Retinal pigment epithelial cell (primary cell): ENCODE measurements at regions not wholly inside any gene's neighbourhood (a gene's known extent, or its start where the extent isn't known, plus 50 kb on each side); places are given as distances from the start of the nearest gene placed in this dataset.

Experiments used
- DNase-seq: peaks from one replicate; pipeline ENCODE4 v3.0.0-alpha.2; 2010; ENCODE audit warnings: low read depth
- H3K4me3 ChIP-seq: 2 replicates; pipeline ENCODE4 v1.5.1; 2011; ENCODE audit warnings: mild to moderate bottlenecking, low read length, control low read depth, moderate library complexity
- TF ChIP-seq, protein P1 (sequence below): conservative IDR thresholded peaks from 2 replicates; pipeline ENCODE4 v1.5.1; 2011; ENCODE audit warnings: low read depth, low read length, control low read depth, inconsistent platforms

DNA sequence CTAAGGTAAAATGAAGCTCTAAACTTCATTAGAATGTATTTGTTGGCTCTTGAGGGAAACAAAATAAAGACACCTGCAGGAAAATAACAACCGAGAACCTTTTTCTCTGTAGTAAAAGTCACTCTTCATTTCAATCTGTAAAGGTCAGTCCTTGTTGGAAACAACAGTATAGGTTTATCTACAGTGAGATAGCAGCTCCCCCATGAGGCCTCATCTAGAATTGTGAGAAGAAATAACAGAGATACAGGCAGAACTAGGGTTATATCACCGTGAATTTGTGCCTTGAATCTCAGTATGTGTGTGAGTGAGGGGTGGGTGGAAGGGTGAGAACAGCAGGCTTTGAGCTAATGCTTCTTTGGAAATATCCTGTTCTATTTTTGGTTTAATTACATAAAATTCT is 107.8 kb upstream of the FMR1 start:
- no peak for DNase-seq
- H3K4me3 ChIP-seq, result no peak overlapping the region
- TF ChIP-seq, protein P1, sequence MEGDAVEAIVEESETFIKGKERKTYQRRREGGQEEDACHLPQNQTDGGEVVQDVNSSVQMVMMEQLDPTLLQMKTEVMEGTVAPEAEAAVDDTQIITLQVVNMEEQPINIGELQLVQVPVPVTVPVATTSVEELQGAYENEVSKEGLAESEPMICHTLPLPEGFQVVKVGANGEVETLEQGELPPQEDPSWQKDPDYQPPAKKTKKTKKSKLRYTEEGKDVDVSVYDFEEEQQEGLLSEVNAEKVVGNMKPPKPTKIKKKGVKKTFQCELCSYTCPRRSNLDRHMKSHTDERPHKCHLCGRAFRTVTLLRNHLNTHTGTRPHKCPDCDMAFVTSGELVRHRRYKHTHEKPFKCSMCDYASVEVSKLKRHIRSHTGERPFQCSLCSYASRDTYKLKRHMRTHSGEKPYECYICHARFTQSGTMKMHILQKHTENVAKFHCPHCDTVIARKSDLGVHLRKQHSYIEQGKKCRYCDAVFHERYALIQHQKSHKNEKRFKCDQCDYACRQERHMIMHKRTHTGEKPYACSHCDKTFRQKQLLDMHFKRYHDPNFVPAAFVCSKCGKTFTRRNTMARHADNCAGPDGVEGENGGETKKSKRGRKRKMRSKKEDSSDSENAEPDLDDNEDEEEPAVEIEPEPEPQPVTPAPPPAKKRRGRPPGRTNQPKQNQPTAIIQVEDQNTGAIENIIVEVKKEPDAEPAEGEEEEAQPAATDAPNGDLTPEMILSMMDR, result peak; percentile 47

DNA sequence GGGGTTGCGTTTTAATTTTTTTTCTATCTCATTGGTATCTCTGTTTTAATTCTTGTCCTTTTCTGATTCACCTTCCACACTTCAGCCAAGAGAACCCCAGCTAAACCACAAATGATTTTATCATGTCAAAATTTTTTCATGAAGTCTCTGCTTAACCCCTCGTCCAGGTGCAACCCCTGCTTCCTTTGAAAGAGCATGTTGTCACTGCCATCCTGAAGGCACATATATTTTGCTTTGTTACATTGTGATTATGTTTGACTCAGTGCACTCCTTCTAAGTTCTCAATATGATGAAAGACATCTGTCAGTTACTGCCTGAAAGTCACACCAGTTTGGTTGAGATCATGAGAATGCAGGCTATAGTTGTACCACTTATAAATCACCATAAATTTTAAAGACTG is 99.9 kb upstream of the FMR1 start:
- TF ChIP-seq, protein P1, result no peak
- no peak for DNase-seq

DNA sequence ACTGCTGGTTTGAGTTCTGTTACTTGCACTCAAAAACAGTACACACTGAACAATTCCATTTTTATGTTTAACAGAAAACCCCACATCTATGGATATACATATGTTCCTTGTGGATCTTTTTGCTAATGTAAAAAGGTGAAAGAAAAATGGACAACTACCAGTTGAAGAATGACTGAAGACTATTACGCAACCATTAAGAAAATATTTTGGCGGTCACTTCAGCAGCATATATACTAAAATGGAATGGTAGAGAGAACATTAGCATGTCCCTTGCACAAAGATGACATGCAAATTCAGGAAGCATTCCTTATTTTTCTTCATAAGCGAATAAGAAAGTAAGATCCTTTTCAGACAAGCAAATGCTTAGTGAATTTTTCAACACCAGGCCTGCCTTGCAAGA is 84.6 kb upstream of the FMR1 start:
- DNase-seq, result no peak
- TF ChIP-seq, protein P1, result no peak
- no peak overlapping the region for H3K4me3 ChIP-seq

More for the DNA sequence above, 99.9 kb upstream of the FMR1 start:
- no peak overlapping the region for H3K4me3 ChIP-seq

DNA sequence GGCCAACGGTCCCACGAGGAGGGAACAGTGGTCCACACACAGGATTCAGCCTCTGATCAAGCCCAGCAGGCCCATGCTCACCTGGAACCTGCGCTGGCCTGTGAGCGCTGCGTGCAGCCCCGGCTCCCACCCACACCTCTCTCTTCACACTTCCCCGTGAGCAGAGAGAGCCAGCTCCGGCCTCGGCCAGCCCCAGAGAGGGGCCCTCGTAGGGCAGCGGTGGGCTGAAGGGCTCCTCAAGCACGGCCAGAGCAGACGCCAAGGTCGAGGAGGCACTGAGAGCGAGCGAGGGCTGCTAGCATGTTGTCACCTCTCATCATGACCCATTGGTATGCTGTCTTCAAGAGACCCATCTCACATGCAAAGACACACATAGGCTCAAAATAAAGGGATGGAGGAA is 83.0 kb upstream of the FMR1 start:
- no peak overlapping the region for H3K4me3 ChIP-seq
- TF ChIP-seq, protein P1, result no peak
- no peak for DNase-seq

DNA sequence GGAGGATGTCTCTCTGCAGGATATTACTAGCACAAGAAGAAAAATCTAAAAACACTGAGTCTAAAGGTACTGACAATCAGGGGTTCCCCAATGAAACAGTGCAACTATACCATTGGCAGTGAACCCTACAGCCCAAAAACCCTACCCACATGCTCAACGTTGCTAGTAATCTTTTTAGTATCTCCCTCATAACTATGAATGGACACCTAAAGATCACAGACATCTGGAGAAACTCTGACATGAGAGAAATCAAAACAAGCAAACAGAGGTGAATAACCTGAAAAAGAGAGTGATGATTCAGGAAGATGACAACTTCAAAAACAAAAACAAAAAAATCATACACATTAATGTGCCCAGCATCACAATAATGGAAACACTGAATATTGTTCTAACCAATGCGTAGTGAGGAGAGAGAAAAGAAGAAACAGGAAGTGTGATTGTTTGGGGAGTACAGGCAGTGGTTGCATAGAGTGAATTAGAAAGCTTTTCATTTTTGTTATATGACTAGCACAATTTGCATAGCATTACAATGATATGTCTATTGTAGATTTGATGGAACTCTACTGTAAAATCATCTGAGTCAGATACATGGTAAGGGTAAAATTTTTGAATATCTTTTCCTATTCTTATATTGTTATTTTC is 78.9 kb upstream of the FMR1 start:
- no peak overlapping the region for H3K4me3 ChIP-seq
- no peak for DNase-seq
- TF ChIP-seq, protein P1, result no peak

DNA sequence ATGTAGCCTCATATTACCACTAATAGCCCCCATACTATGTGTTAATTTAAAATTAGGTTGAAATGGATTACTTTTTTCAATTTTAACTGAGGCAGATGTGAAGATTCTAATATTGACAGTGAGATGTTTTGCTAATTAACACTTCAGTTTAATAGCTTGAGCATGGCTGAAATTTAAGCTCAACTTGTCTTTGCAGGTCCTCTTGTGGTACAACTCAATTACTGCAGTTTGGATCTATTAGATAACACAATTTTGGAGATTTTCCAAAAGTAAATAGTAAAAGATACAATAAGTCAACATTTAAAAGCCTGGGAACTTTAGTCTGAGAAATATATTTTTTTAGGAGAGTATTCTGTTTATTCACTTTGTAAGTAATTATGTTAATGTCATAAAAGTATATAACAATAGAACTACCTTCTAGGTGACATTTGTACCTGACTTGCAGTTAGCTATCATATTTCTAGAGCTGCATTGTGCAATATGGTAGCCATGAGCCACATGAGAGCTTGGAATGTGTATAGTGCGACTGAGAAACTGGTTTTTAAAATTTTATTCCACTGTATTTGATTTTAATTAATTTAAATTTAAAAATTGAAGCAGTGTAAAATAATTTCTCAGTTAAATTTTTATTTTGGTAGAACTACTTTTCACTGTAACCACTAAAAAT is 73.1 kb upstream of the FMR1 start:
- DNase-seq, result no peak
- TF ChIP-seq, protein P1, result peak; percentile 55
- H3K4me3 ChIP-seq, result no peak overlapping the region

DNA sequence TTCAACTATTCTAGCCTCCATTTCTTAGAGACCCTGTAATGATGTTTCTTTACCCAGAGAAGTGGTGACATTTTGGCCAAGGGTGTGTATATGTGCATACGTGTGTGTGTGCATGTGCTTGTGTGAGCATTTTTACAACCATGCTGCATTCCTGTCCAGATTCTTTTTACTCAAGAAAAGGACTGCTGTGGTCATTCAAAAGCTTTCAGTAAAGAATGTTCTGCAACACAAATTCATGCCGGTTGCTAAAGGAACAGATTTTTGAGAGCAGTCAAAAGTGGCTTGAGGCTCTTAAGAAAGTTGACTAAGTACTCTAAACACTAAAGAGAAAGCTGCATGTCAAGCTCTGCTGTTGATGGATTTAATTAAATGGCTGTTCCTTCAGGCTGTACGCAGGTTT is 65.0 kb upstream of the FMR1 start:
- TF ChIP-seq, protein P1, result no peak
- DNase-seq, result peak; percentile 37

More for the DNA sequence above, 65.0 kb upstream of the FMR1 start:
- H3K4me3 ChIP-seq, result no peak overlapping the region
